ENCODE measurements at regions not wholly inside any gene's neighbourhood (a gene's known extent, or its start where the extent isn't known, plus 50 kb on each side); places are given as distances from the start of the nearest gene placed in this dataset.

DNA sequence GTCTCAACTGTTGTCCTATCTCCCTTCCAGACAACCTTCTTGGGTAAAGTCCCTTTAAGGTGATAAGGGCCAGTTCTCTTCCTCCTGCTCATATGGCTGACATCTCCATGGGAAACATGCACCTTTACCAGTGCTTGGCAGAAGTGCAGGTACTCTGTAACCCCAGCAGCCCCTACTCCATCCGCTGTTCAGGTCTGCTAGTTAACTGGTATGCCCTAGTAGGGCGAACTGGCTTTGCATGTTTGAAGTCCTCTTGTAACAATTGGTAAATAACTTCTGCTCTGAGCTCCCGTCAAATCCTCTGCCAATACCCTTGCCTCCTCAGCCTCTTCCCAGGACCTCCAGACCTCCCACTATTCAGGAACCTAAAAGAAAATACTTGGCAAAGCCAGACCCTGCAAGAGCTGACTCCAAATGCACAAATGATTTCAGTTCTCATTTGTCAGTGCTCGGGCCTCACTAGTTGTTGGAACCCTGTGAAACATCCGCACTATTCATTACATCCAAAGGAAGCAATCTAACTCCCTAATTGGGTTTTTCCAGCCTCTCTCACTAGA lies 703.7 kb downstream of the MAFB start:
- DNase-seq (ENCODE audit: low read depth) = no peak
- no peak overlapping the region for H3K4me3 ChIP-seq (ENCODE audit: low read depth, low read length)
- TF ChIP-seq, protein P1, sequence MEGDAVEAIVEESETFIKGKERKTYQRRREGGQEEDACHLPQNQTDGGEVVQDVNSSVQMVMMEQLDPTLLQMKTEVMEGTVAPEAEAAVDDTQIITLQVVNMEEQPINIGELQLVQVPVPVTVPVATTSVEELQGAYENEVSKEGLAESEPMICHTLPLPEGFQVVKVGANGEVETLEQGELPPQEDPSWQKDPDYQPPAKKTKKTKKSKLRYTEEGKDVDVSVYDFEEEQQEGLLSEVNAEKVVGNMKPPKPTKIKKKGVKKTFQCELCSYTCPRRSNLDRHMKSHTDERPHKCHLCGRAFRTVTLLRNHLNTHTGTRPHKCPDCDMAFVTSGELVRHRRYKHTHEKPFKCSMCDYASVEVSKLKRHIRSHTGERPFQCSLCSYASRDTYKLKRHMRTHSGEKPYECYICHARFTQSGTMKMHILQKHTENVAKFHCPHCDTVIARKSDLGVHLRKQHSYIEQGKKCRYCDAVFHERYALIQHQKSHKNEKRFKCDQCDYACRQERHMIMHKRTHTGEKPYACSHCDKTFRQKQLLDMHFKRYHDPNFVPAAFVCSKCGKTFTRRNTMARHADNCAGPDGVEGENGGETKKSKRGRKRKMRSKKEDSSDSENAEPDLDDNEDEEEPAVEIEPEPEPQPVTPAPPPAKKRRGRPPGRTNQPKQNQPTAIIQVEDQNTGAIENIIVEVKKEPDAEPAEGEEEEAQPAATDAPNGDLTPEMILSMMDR (IDR thresholded peaks at IDR 0.05; ENCODE audit: control insufficient read depth, extremely low read depth, insufficient read depth) = no peak

- DNase-seq (ENCODE audit: low read depth) = no peak
- no peak overlapping the region for H3K4me3 ChIP-seq (ENCODE audit: low read depth, low read length)
- TF ChIP-seq, protein P1 (IDR thresholded peaks at IDR 0.05; ENCODE audit: control insufficient read depth, extremely low read depth, insufficient read depth) = no peak
Measured at GRCh38 chr20:39983655-39984054, 705.4 kb downstream of the MAFB start.

DNA sequence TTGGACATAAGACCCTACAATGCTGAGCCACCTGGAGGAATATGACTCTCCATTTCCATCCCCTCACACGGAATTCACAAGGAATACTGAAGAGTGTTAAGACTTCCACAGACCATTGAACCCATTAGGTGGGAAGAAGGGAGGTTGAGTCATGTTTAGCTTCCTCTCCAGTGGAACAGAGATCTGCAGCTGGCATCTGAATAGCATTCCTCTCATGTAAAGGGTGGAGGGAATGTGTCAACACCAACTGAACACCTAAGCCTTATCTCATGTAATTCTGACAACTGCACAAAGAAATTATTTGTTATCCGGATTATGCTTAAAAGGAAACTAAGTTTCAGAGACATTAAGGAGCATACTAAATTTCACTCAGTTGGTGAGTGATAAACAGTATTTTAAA lies 705.9 kb downstream of the MAFB start:
- TF ChIP-seq, protein P1 (IDR thresholded peaks at IDR 0.05; ENCODE audit: control insufficient read depth, extremely low read depth, insufficient read depth) = no peak
- H3K4me3 ChIP-seq (ENCODE audit: low read depth, low read length) = no peak overlapping the region

GRCh38 chr20:39974966-39975501 lies 714.0 kb downstream of the MAFB start:
- no peak overlapping the region for H3K4me3 ChIP-seq (ENCODE audit: low read depth, low read length)
- DNase-seq (ENCODE audit: low read depth) = no peak
- TF ChIP-seq, protein P1 (IDR thresholded peaks at IDR 0.05; ENCODE audit: control insufficient read depth, extremely low read depth, insufficient read depth) = no peak

More for the DNA sequence above, 705.9 kb downstream of the MAFB start:
- DNase-seq (ENCODE audit: low read depth) = no peak

GRCh38 chr20:39968495-39968894 lies 720.5 kb downstream of the MAFB start:
- TF ChIP-seq, protein P1 (IDR thresholded peaks at IDR 0.05; ENCODE audit: control insufficient read depth, extremely low read depth, insufficient read depth) = no peak
- DNase-seq (ENCODE audit: low read depth) = no peak
- H3K4me3 ChIP-seq (ENCODE audit: low read depth, low read length) = no peak overlapping the region

DNA sequence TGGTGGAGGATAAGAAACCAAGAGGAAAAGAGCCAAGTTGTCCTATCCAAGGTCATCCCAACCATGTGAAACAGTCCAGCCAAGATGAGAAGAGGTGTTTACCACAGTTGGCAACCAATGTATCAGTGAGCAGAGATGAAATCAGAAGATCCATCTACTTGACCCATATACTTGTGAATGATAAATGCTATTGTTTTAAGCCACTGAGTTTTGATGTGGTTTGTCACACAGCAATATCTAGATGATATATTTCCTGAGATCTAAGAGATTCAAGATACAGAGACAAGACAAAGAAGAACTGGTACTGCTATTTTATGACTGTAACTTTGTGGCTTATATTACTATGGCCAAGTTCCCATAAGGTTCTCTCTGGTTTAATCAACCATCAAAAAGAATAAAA lies 721.2 kb downstream of the MAFB start:
- DNase-seq (ENCODE audit: low read depth) = no peak
- TF ChIP-seq, protein P1 (IDR thresholded peaks at IDR 0.05; ENCODE audit: control insufficient read depth, extremely low read depth, insufficient read depth) = no peak
- H3K4me3 ChIP-seq (ENCODE audit: low read depth, low read length) = no peak overlapping the region
